ENCODE measurements at regions not wholly inside any gene's neighbourhood (a gene's known extent, or its start where the extent isn't known, plus 50 kb on each side); places are given as distances from the start of the nearest gene placed in this dataset.

DNA sequence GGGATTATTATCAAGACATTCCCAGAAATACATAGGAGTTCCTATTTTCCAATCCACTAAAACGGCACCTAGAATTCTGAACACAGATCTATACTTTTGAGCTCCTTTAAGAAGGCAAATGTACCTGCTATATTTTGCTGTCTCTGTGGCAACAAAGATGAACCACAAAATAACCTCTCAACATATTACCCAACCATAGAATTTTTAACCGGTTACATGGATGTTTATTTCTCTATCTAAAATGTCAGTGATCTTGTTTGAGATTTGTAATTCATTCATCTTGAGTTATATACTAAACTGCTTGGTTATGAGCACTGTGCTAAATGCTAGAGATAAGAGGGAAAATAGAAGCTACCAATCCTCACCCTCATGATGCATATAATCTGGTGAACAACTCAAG is 117.5 kb upstream of the HMGCLL1 start:
- no peaks in the 10 kb centered on the region for H3K4me1 ChIP-seq (ENCODE audit: control insufficient read depth, insufficient read depth, low read length)
- no peak overlapping the region for H3K4me3 ChIP-seq (ENCODE audit: low read length)
- H3K9me3 ChIP-seq (ENCODE audit: control insufficient read depth, low read length) = no peaks in the 10 kb centered on the region
- H3K36me3 ChIP-seq (ENCODE audit: control insufficient read depth, insufficient read depth, low read length, severe bottlenecking) = no peaks in the 10 kb centered on the region
- no peaks in the 10 kb centered on the region for H3K27me3 ChIP-seq (replicated peaks; ENCODE audit: control insufficient read depth, insufficient read depth, low read length)
- no peak overlapping the region for H3K9ac ChIP-seq (ENCODE audit: low read length)
- DNase-seq (ENCODE audit: low read depth) = no peak

DNA sequence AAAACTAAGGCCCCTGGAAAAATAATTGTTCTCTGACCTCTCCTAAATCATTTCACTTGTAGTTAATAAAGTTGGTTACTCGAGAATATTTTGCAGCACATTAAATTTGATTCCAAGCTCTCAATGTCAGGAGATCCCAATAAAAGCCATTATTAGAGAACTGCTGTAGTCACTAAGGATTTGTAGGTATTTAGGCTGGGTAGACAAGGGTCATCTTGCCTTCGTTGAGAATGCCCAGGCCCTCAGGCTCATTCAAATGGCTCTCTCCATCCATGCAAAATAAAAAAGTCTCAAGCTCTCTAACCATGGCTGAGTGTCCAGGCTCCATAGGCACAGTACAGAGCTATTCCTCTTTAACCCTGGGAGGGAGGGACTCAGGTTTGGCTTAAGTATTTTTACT is 117.0 kb upstream of the HMGCLL1 start:
- no peak for DNase-seq (ENCODE audit: low read depth)
- Histone ChIP-seq H3K9me3 (ENCODE audit: control insufficient read depth, low read length) (no peaks in the 10 kb centered on the region), H3K4me1 (ENCODE audit: control insufficient read depth, insufficient read depth, low read length) (no peaks in the 10 kb centered on the region), H3K36me3 (ENCODE audit: control insufficient read depth, insufficient read depth, low read length, severe bottlenecking) (no peaks in the 10 kb centered on the region), H3K9ac (ENCODE audit: low read length) (no peak overlapping the region), H3K27me3 (replicated peaks; ENCODE audit: control insufficient read depth, insufficient read depth, low read length) (no peaks in the 10 kb centered on the region), H3K4me3 (ENCODE audit: low read length) (no peak overlapping the region)

DNA sequence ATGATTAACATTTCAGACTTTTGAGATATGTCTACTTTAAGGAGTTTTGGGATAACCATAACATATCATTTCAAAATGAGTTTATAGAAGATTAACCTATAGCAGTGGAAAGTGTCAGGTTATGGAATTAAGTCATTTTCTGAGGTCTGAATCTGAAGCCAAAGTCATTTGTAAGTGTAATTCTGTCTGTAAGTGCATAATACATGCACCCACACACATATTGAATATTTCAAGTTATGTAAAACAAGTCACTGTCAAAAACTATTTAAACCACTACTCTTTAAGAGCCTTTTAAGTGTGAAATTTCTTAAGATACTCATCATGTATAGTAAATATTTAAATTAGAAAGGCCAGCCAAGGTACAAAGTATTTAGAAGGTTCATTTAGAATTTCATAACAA is 115.8 kb upstream of the HMGCLL1 start:
- H3K4me3 ChIP-seq (ENCODE audit: low read length) = no peak overlapping the region
- H3K9me3 ChIP-seq (ENCODE audit: control insufficient read depth, low read length) = no peaks in the 10 kb centered on the region
- no peak for DNase-seq (ENCODE audit: low read depth)
- H3K4me1 ChIP-seq (ENCODE audit: control insufficient read depth, insufficient read depth, low read length) = no peaks in the 10 kb centered on the region
- H3K36me3 ChIP-seq (ENCODE audit: control insufficient read depth, insufficient read depth, low read length, severe bottlenecking) = no peaks in the 10 kb centered on the region
- no peaks in the 10 kb centered on the region for H3K27me3 ChIP-seq (replicated peaks; ENCODE audit: control insufficient read depth, insufficient read depth, low read length)
- no peak overlapping the region for H3K9ac ChIP-seq (ENCODE audit: low read length)

DNA sequence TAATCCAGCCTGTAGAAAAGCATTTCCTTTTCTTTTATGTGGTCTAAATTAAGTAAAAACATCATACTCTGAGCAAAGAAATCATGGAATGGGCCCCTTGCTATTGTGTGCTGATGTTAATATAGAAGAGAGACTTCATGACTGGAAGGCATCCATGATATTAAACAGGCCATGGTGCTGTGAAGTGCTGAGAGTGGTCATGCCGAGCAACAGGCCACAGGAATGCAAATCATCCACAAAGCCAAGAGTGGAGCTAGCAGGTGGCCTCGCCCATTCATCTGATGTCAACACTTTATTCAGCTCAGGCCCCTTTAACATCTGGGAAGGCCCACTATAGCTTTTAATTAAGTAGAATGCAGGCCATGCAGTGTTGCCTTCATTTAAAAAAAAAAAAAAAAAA is 115.2 kb upstream of the HMGCLL1 start:
- peak; percentile 91 for DNase-seq (ENCODE audit: low read depth)
- no peaks in the 10 kb centered on the region for H3K4me1 ChIP-seq (ENCODE audit: control insufficient read depth, insufficient read depth, low read length)
- H3K36me3 ChIP-seq (ENCODE audit: control insufficient read depth, insufficient read depth, low read length, severe bottlenecking) = no peaks in the 10 kb centered on the region
- H3K4me3 ChIP-seq (ENCODE audit: low read length) = no peak overlapping the region
- H3K9me3 ChIP-seq (ENCODE audit: control insufficient read depth, low read length) = no peaks in the 10 kb centered on the region
- no peak overlapping the region for H3K9ac ChIP-seq (ENCODE audit: low read length)
- no peaks in the 10 kb centered on the region for H3K27me3 ChIP-seq (replicated peaks; ENCODE audit: control insufficient read depth, insufficient read depth, low read length)

DNA sequence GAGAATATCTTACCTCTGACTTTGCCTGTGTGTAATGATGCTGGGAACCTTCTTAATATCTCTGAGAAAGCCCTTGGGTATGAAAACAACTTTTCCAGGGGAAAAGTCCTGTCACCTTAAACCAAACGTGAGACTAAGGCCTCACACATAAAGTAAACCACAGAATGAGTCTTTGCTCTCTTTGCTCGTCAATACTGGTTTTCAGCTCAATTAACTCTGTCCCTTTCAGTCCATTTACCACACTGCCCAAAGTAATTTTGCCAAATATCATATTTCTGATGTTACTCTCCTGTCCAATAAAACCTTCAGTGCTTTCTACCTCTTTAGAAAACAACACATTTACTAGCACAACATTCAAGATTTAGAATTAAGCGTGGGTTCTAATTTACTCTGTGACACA is 100.5 kb upstream of the HMGCLL1 start:
- no peaks in the 10 kb centered on the region for H3K27me3 ChIP-seq (replicated peaks; ENCODE audit: control insufficient read depth, insufficient read depth, low read length)
- peaks cover 15% of the 10 kb centered on the region for H3K4me1 ChIP-seq (ENCODE audit: control insufficient read depth, insufficient read depth, low read length)
- peak overlapping the region; percentile 34 for H3K9ac ChIP-seq (ENCODE audit: low read length)
- H3K36me3 ChIP-seq (ENCODE audit: control insufficient read depth, insufficient read depth, low read length, severe bottlenecking) = no peaks in the 10 kb centered on the region
- H3K4me3 ChIP-seq (ENCODE audit: low read length) = no peak overlapping the region
- no peaks in the 10 kb centered on the region for H3K9me3 ChIP-seq (ENCODE audit: control insufficient read depth, low read length)
- DNase-seq (ENCODE audit: low read depth) = no peak

DNA sequence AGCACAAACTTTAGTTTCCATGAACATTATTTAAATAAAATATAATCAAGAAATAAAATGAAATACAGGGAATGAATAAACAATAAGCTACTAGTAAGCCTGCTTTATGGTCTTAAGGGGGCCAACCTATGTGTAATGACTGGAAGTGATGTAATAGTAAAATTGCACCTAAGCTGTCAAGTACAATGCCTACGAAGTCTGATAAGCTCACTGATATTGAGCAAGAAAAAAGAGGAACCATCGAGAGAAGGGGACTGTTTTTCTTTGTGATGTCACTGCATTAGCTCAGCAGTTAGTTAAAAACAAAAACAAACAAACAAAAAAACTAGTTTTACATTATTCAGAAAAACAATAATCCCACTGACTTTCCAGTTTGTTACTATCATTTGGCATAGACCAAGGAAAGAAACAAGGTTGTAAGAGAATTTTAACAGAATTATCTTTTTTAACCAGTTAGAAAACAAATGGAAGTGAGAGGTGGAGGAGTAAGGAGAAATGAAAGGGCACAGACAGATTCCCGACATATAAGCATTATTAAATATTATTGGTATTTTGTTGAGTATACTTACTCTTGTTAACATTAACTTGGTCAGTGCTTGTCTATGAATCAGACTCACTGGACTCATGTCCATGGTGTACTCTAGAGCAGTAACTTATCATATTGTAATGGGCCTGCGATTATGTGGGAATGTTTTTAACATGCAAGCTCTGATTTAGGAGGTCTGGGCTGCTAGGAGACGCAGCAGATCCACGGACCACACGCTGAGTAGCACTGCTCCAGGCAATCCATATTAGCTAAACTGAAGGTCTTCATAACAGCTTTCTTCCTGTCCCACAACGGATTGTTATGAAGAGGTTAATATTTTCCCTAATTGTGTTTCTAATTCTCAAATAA is 99.6 kb upstream of the HMGCLL1 start:
- no peak overlapping the region for H3K4me3 ChIP-seq (ENCODE audit: low read length)
- H3K9ac ChIP-seq (ENCODE audit: low read length) = peak overlapping the region; percentile 35
- H3K27me3 ChIP-seq (replicated peaks; ENCODE audit: control insufficient read depth, insufficient read depth, low read length) = no peaks in the 10 kb centered on the region
- no peaks in the 10 kb centered on the region for H3K36me3 ChIP-seq (ENCODE audit: control insufficient read depth, insufficient read depth, low read length, severe bottlenecking)
- peak; percentile 30 for DNase-seq (ENCODE audit: low read depth)
- H3K4me1 ChIP-seq (ENCODE audit: control insufficient read depth, insufficient read depth, low read length) = peaks cover 16% of the 10 kb centered on the region
- H3K9me3 ChIP-seq (ENCODE audit: control insufficient read depth, low read length) = no peaks in the 10 kb centered on the region

DNA sequence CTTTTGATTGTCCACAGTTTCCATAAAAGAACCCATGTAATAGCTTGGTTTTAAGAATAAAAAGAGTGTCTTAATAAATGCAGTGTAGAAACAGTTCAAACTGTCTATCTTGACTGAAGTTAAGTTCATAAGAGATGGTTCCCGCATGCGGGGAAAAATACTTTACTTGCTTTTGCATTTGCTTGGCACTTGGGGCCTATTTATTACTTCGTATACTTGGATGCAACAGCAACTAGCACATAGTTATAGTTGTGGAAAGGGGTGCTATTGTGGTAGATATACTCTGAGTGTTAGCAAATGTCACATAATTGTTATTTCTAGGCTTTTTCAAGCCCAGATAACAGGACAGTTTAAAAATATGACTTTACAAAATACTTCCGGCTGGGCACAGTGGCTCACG is 97.7 kb upstream of the HMGCLL1 start:
- Histone ChIP-seq H3K9me3 (ENCODE audit: control insufficient read depth, low read length) (no peaks in the 10 kb centered on the region), H3K27me3 (replicated peaks; ENCODE audit: control insufficient read depth, insufficient read depth, low read length) (no peaks in the 10 kb centered on the region), H3K9ac (ENCODE audit: low read length) (no peak overlapping the region), H3K36me3 (ENCODE audit: control insufficient read depth, insufficient read depth, low read length, severe bottlenecking) (no peaks in the 10 kb centered on the region), H3K4me3 (ENCODE audit: low read length) (no peak overlapping the region), H3K4me1 (ENCODE audit: control insufficient read depth, insufficient read depth, low read length) (peaks cover 17% of the 10 kb centered on the region)
- DNase-seq (ENCODE audit: low read depth) = no peak

DNA sequence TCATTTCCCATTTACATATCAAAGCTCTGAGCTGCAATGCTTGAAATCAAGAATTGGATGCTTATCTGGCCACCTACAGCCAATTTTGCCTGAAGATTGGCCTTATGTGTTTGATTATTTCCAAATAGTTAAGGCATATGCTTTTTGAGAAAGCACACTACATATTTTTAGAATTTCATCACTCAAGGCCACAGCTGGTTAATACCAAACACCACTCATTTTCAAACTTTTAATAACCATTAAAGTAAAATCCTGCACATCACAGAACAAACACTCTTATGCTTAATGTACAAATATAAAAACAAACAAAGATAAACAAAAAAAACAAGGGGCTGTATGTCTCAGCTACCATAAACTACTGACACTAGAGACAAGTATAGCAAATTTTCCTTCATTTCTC is 96.9 kb upstream of the HMGCLL1 start:
- H3K9me3 ChIP-seq (ENCODE audit: control insufficient read depth, low read length) = no peaks in the 10 kb centered on the region
- peak; percentile 47 for DNase-seq (ENCODE audit: low read depth)
- no peak overlapping the region for H3K4me3 ChIP-seq (ENCODE audit: low read length)
- no peaks in the 10 kb centered on the region for H3K36me3 ChIP-seq (ENCODE audit: control insufficient read depth, insufficient read depth, low read length, severe bottlenecking)
- no peak overlapping the region for H3K9ac ChIP-seq (ENCODE audit: low read length)
- H3K4me1 ChIP-seq (ENCODE audit: control insufficient read depth, insufficient read depth, low read length) = peaks cover 18% of the 10 kb centered on the region
- H3K27me3 ChIP-seq (replicated peaks; ENCODE audit: control insufficient read depth, insufficient read depth, low read length) = no peaks in the 10 kb centered on the region

DNA sequence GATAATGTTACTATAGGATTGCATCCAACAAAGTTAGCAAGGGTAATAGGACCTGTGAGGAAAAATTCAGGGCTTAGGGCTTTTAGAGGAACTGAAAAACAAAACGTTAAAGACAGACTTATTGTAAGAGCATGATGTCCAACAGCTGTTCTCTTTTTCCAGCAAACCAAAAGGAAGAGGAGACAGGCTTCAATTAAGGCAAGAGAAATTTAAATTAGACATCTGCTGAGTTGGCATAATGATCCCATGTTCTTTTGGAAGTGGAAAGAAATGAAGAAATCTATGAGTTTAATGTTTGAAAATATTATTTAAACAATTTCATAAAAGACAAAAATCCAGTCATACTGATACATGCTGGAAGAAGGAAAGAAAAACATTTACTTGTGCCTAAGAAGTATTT is 95.7 kb upstream of the HMGCLL1 start:
- Histone ChIP-seq H3K4me3 (ENCODE audit: low read length) (no peak overlapping the region), H3K9ac (ENCODE audit: low read length) (no peak overlapping the region), H3K4me1 (ENCODE audit: control insufficient read depth, insufficient read depth, low read length) (peaks cover 20% of the 10 kb centered on the region)

DNA sequence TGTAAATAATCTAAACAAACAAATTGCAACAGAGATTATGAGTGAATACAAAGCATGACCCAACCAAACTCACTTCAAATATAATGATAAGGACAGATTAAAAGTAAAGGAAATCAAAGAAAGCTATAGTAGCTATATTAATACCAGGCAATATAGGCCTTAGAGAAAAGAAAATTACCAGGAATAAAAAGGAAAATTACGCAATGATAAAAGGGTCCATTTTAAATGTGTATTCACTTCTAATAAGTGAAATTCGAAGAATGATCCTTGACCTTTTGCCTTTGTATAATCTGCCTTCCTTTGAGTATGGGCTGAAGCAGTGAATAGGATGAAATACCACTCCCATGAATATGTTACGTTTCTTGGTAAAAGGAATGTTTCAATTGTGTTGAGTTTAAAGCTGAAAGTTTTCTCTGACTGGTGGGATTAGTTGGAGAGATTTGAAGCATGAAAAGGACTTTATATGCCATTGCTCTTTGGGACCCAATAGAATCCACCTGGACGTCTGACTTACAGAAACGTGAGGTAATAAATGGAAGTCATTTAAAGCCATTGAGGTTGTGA is 91.9 kb upstream of the HMGCLL1 start:
- Histone ChIP-seq H3K4me3 (ENCODE audit: low read length) (no peak overlapping the region), H3K27me3 (replicated peaks; ENCODE audit: control insufficient read depth, insufficient read depth, low read length) (no peaks in the 10 kb centered on the region), H3K4me1 (ENCODE audit: control insufficient read depth, insufficient read depth, low read length) (peaks cover 39% of the 10 kb centered on the region), H3K9ac (ENCODE audit: low read length) (no peak overlapping the region), H3K36me3 (ENCODE audit: control insufficient read depth, insufficient read depth, low read length, severe bottlenecking) (no peaks in the 10 kb centered on the region), H3K9me3 (ENCODE audit: control insufficient read depth, low read length) (no peaks in the 10 kb centered on the region)
- no peak for DNase-seq (ENCODE audit: low read depth)

More for the DNA sequence above, 95.7 kb upstream of the HMGCLL1 start:
- H3K9me3 ChIP-seq (ENCODE audit: control insufficient read depth, low read length) = no peaks in the 10 kb centered on the region
- H3K36me3 ChIP-seq (ENCODE audit: control insufficient read depth, insufficient read depth, low read length, severe bottlenecking) = no peaks in the 10 kb centered on the region
- H3K27me3 ChIP-seq (replicated peaks; ENCODE audit: control insufficient read depth, insufficient read depth, low read length) = no peaks in the 10 kb centered on the region
- DNase-seq (ENCODE audit: low read depth) = peak; percentile 63

DNA sequence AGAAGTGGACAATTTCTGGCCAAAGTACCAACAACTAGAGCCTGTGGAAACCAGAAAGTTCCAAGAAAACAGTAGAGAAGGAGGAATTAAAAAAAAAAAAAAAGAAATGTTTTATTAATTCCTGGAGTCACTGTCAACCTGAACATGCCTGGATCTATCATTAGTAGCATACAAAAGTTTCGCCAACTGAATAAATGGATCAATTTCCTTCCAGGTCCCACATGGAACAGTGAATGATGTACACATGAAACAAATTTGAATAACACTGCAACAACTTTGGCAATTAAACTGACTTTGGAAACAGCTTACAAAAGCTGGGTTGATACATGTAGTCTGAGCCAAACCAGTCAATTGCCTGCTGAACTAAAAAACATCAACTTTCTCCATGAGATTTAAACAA is 90.0 kb upstream of the HMGCLL1 start:
- Histone ChIP-seq H3K9me3 (ENCODE audit: control insufficient read depth, low read length) (no peaks in the 10 kb centered on the region), H3K27me3 (replicated peaks; ENCODE audit: control insufficient read depth, insufficient read depth, low read length) (no peaks in the 10 kb centered on the region), H3K36me3 (ENCODE audit: control insufficient read depth, insufficient read depth, low read length, severe bottlenecking) (no peaks in the 10 kb centered on the region), H3K4me3 (ENCODE audit: low read length) (no peak overlapping the region), H3K9ac (ENCODE audit: low read length) (peak overlapping the region; percentile 9), H3K4me1 (ENCODE audit: control insufficient read depth, insufficient read depth, low read length) (peaks cover 47% of the 10 kb centered on the region)
- no peak for DNase-seq (ENCODE audit: low read depth)
